GM19324 (cell line): ENCODE measurements at regions not wholly inside any gene's neighbourhood (a gene's known extent, or its start where the extent isn't known, plus 50 kb on each side); places are given as distances from the start of the nearest gene placed in this dataset.
"Not testable (repeated sequence)": the region's sequence is repeated elsewhere in the genome, so short reads cannot be mapped to it uniquely, and the experiment has no call there.

ENCODE experiments used
- ATAC-seq: cut with Tn5 transposase; IDR thresholded peaks from one replicate; pipeline ENCODE4 v1.9.1; 2021; ENCODE audit warnings: mild to moderate bottlenecking, moderate library complexity; ENCODE audit not compliant: unreplicated experiment, low FRiP score

GRCh38 chr4:58451707-58452106, 1341.5 kb upstream of the IGFBP7 start:
- no peak for ATAC-seq

DNA sequence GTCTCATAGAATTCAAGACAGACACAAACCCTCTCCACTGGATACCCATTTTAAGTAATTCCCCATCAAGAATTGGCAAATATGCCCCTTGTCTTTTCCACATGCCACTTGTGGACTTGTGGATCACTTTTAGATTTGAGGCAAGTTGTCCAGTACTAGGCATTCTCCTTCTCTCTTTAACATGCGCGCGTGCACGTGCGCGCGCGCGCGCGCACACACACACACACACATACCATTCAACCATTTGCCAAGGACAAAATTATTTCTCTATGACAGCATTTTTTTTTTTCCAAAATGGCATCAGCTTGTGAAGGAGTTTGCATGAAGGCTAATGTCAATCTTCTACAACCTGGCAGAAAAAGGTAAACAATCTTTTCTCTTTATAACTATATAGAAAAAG, 1325.7 kb upstream of the IGFBP7 start:
- ATAC-seq, result no peak

DNA sequence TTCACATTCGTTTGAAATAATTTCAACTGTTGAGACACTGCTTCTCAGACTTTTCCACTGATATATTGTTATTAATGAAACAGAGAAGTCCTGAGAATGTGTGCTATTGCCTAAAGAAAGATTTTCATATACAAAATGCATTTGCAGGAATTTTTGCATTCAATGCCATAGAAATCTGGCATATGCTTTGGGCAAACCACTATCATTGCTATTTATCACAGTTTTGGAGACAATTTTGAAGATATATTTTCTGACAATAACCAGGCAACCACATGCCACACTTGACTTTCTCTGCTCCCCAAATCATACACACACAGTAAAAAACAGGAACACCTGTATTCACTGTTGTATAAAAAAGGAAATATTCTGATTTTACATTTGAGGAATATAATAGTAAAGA, 1303.7 kb upstream of the IGFBP7 start:
- ATAC-seq, result no peak

- no peak for ATAC-seq
These were observed 1301.7 kb upstream of the IGFBP7 start for GRCh38 chr4:58411904-58412303.

DNA sequence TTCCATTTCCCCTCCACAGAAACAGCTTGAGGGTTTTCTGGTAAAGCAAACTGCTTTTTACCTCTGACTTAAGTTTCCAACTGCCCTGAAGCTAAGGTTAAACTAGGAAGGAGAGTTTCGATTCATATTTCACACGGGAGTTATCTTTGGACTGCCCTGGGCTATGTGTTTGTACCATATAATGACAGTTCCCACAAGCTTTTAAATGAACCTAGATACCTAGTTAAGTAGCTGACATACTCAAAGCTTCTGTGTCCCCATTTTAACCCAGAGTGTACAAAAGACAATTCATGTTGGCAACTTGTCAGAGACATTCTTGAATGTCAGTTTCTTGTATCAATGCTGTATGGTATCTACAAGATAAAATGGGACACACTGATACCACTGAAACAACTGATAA, 1296.6 kb upstream of the IGFBP7 start:
- ATAC-seq, result no peak

DNA sequence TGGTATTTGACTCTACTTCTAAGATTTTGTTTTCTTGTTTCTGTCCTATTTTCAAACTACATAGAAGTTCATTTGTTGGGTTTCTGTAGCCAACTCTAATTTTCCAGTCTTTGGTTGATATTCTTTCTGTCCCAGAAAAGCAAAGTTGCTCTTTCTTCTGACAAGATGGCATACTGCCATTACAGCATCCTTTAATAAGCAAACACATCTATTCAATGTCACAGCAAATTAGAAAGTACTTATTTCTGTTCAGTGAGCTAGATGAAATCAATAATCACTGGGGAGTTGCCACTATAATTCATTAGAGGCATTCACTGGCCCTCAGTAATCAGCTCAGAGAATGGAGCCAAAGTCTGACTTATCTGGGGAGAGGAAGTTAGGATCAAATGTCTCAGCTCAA, 1258.0 kb upstream of the IGFBP7 start:
- no peak for ATAC-seq

DNA sequence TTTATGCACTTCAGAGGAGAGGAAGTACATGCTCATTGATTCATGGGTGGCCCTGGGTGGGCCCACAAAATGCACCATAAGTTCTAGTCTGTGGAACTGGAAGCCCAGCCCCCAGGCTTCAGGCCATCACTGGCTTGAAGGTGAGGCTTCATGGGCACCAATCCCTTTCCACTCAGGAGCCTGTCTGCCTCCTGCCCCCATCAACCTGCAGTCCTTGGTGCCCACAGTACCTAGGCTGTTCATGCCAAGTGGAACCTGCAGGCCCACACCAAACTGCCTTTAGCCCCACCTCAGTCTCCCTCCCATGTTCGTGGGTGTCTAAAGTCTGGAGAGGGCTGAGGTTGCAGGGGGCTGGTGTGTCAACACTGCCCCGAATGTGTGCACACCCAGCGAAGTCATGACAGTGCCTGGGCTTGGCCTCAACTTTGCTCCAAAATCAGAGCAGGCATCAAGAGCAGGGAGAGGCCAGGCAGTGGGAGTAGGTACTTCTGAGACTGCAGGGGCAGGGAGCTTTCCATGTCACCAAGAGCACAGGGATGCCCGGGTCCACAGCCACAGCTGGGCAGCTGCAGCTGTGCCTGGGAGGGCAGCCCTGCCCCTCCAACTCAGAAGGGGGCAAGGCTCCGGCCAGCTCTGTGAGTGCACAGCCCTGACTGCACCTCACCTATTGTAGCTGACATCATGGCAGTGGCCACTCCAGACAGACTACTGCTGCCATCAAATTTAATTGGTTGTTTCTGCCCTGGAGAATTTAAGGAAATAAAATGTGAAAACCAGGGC, 1250.4 kb upstream of the IGFBP7 start:
- no peak for ATAC-seq

- ATAC-seq, result no peak
These were observed 1249.4 kb upstream of the IGFBP7 start for GRCh38 chr4:58359590-58359989.

DNA sequence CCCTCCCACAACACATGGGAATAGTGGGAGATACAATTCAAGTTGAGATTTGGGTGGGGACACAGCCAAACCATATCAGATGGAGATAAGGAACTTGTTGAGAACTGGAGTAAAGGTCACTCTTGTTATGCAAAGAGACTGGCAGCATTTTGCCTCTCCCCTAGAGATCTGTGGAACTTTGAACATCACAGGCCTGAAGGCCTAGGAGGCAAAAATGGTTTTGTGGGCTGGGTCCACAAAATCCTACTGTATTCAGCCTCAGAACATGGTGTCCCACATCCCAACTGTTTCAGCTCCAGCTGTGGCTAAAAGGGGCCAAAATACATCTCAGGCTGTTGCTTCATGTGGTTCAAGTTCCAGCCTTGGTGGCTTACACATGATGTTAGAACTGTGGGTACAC, 1247.8 kb upstream of the IGFBP7 start:
- ATAC-seq, result no peak

- no peak for ATAC-seq
These were observed 1214.9 kb upstream of the IGFBP7 start for GRCh38 chr4:58325070-58325469.

DNA sequence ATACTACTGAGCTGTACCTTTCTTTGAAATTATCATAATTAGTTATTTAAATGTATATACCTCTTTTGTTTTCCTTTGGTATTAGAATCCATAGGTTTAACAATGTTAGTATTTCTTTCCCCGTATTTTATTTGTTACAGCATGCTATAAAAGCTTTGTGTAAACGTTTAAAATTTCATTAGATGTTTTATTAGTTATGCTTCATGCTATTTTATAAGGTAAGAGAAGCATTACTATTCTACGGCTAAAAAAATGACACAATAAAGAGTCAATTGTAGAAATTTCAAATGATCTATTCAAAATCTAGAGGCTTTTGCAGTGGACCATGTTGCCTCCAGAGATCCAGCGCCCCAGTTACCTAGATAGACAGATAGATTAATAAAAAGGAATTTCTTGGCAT, 1203.3 kb upstream of the IGFBP7 start:
- ATAC-seq, result no peak

GRCh38 chr4:58303456-58303855, 1193.3 kb upstream of the IGFBP7 start:
- ATAC-seq, result no peak

DNA sequence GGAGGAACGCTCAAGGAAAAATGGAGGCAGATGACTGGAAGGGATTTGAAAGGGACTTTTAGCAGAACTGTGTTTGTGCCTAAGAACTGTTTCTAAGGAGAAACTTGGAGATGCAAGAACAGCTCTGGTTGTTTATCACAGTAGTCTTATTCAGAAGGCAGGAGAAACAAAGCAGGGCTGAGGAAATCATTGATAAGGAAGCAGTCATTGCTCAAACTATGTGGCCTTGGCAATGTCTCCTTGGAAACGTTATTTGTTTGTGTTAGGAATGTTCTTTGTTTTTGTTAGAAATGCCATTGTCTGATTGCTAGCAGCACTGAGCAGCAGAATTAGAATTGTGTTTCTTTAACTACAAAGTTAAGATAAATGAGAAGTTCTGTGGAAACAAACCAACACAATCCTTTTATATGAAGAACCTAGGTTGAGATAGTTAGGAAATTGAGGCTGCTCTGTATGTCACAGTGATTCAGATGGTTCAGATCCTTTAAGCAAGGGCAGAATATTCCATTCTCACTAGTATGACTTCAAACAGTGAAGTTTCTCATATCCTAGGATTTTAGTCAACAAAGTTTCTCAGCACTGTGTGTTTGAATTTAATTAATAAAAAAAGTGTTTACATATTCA, 1191.3 kb upstream of the IGFBP7 start:
- no peak for ATAC-seq

GRCh38 chr4:58286335-58286734, 1176.2 kb upstream of the IGFBP7 start:
- no peak for ATAC-seq

DNA sequence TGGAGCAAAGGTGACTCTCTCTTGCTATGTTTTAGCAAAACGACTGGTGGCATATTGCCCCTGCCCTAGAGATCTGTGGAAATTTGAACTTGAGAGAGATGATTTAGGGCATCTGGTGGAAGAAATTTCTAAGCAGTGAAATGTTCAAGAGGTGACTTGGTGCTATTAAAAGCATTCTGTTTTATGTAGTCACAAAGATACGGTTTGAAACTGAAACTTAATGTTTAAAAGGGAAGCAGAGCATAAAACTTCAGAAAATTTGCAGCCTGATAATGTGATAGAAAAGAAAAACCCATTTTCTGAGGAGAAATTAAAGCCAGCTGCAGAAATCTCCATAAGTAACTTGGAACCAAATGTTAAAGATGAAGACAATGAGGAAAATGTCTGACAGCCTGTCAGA, 1170.7 kb upstream of the IGFBP7 start:
- ATAC-seq, result not testable (repeated sequence)

DNA sequence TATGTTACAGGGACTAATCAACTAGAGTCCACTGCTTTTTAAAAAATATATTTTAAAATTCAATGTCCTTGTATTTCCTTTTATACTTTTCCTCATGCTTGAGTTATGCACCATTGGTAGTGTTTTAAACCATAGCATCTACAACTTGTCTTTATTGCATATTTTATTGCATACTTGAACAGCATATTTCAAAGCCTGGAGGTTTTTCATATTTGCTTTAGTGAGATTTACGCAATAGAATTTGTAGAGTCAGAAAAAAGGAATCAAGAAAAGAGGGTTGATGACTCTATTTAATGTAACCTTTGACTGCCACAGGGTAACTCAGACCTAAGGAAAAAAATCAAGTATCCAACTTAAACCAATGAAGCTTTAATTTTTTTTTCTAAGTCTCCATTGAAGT, 1165.7 kb upstream of the IGFBP7 start:
- no peak for ATAC-seq

DNA sequence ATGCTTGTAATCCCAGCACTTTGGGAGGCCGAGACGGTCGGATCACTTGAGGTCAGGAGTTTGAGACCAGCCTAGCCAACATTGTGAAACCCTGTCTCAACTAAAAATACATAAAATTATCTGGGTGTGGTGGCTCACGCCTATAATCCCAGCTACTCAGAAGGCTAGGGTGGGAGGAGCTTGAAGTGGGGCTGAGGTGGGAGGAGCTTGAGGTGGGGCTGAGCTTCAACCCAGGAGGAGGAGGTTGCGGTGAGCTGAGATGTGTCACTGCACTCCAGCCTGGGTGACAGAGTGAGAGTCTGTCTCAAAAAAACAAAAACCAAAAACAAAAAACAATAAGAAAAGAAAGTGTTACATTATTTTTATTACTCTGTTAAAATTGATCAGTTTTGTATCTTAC, 1164.4 kb upstream of the IGFBP7 start:
- ATAC-seq, result no peak

DNA sequence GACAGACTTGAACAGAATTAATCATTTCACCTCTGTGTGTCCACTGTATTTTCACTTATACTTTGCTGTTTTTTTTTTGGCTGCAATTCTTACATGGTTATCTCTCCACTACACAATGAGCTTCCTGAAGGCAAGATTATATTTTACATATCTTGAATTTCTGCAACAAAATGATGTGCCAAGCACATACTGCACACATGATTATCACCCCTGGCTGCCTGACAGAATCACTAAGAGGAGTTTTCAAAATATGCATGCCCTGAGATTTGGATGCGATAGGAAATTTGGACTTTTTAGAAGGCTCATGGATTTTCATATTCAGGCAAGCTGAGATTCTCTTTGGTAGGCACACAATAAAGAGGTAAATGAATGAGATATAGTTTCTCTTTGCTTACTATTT, 1162.1 kb upstream of the IGFBP7 start:
- no peak for ATAC-seq

DNA sequence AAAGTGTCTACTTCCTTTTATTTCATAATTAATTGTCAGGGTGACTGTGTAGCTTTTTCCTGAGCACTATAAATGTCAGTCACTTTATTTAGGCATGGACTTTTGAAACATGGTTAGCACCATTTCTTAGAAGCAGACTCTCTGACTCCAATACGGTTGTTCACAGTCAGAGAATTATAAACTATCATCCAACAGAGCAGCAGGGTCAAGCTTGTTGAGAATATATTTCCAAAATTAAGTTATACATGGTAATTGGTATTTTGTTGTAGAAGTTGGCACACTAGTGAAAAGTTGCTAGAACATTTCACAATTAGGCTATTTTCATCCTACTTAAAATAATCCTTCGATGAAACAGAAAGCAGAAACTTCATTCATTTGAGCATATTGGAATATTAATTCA, 1155.5 kb upstream of the IGFBP7 start:
- ATAC-seq, result no peak

GRCh38 chr4:58261526-58261925, 1151.3 kb upstream of the IGFBP7 start:
- ATAC-seq, result no peak

DNA sequence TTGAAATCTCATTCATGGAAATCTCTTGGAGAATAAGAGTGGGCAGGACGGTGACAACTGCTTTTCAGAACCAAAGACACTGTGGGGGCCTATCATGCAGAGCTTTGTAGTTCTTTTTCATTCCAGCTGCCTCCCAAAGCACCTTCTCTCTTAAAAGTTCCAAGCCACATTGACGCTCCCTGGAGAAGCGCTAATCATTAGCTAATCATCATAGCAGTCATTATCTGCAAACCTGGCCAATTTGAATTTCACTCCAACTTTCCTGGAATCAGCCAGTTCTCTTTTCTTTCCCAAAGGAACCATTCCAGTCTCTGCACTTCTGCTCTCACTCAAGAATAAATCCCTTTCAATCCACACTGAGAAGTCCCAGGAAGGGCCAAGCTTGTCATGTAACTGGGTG, 1144.1 kb upstream of the IGFBP7 start:
- ATAC-seq, result no peak

DNA sequence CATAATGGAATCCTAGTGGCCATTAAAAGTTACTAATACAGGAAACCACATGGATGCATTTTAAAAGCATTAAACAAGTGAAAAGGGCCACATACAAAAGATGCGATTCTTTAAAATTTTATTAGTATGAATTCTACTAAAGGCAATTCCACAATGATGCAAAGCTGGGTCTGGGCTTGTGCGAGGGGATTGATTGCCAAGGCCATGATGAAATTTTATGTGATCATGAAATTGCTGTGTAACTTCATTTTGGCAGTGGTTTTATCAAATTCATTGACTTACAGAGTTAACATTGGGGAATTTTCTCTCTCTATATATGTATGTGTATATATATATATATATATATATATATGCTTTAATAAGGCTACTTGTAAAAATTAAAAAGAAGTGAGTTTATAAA, 1142.5 kb upstream of the IGFBP7 start:
- no peak for ATAC-seq
